Parathyroid adenoma (tissue), 2 donors: ENCODE measurements at regions not wholly inside any gene's neighbourhood (a gene's known extent, or its start where the extent isn't known, plus 50 kb on each side); places are given as distances from the start of the nearest gene placed in this dataset.

Source experiments
- H2AFZ ChIP-seq: fragments of 300-600 bp; sonication (generic); one replicate; pipeline ENCODE4 v1.7.0; 2017; ENCODE audit warnings: antibody characterized with exemption, mild to moderate bottlenecking
- H3K27ac ChIP-seq: fragments of 300-600 bp; sonication (generic); one replicate; pipeline ENCODE4 v1.7.0; 2017
- H3K27me3 ChIP-seq: fragments of 300-600 bp; sonication (generic); one replicate; pipeline ENCODE4 v1.7.0; 2017; ENCODE audit warnings: low read length; ENCODE audit not compliant: control insufficient read depth, insufficient read depth
- H3K36me3 ChIP-seq: fragments of 300-600 bp; sonication (generic); one replicate; pipeline ENCODE4 v1.7.0; 2017; ENCODE audit warnings: low read length; ENCODE audit not compliant: control insufficient read depth, insufficient read depth
- H3K4me1 ChIP-seq: fragments of 300-600 bp; sonication (generic); one replicate; pipeline ENCODE4 v1.7.0; 2017; ENCODE audit warnings: control low read depth
- H3K4me2 ChIP-seq: fragments of 300-600 bp; sonication (generic); one replicate; pipeline ENCODE4 v1.7.0; 2017; ENCODE audit warnings: low read length
- H3K4me3 ChIP-seq: fragments of 300-600 bp; sonication (generic); one replicate; pipeline ENCODE4 v1.7.0; 2017; ENCODE audit warnings: low read depth, low read length
- H3K79me2 ChIP-seq: fragments of 300-600 bp; sonication (generic); one replicate; pipeline ENCODE4 v1.7.0; 2017; ENCODE audit warnings: control low read depth
- H3K9ac ChIP-seq: fragments of 300-600 bp; sonication (generic); one replicate; pipeline ENCODE4 v1.7.0; 2017; ENCODE audit warnings: mild to moderate bottlenecking
- H3K9me3 ChIP-seq: fragments of 300-600 bp; sonication (generic); one replicate; pipeline ENCODE4 v1.7.0; 2017; ENCODE audit warnings: low read length; ENCODE audit not compliant: control insufficient read depth
- CTCF ChIP-seq: fragments of 300-600 bp; sonication (generic); IDR thresholded peaks from one replicate; pipeline ENCODE4 v1.7.0; 2017; ENCODE audit warnings: antibody characterized with exemption, mild to moderate bottlenecking
- donor health status: primary hyperparathyroidism.

DNA sequence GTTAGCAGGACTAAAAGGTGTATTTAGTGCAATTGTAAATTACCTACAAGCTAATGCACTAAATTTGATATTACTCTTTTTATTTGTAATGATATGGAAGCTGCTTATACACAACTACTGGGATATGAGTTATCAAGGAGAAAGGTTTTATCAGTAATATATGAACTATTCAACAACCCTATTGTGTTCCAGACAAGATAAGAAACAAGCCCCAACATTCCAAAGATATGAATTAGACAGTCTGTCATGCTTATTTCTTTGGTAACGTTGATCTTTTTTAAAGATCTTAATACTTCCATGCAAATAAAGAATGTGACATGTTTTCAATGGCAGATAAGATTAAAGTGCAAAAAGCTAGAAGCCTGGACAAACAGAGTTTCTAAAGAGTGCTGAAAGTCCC is 314.0 kb upstream of the THBS1 start:
- Histone ChIP-seq H2AFZ (no peak overlapping the region), H3K4me2 (no peak overlapping the region), H3K4me1 (no peaks in the 10 kb centered on the region), H3K4me3 (no peak overlapping the region), H3K9ac (no peak overlapping the region), H3K27ac (no peak overlapping the region), H3K79me2 (no peaks in the 10 kb centered on the region), H3K9me3 (no peaks in the 10 kb centered on the region), H3K36me3 (no peaks in the 10 kb centered on the region), H3K27me3 (no peaks in the 10 kb centered on the region)
- TF ChIP-seq CTCF, result no peak

- no peaks in the 10 kb centered on the region for H3K27me3 ChIP-seq
- no peak overlapping the region for H3K4me3 ChIP-seq
- H3K4me1 ChIP-seq, result no peaks in the 10 kb centered on the region
- H2AFZ ChIP-seq, result no peak overlapping the region
- H3K79me2 ChIP-seq, result no peaks in the 10 kb centered on the region
- H3K9ac ChIP-seq, result no peak overlapping the region
- H3K36me3 ChIP-seq, result no peaks in the 10 kb centered on the region
- TF ChIP-seq CTCF, result no peak
- H3K4me2 ChIP-seq, result no peak overlapping the region
- no peaks in the 10 kb centered on the region for H3K9me3 ChIP-seq
- H3K27ac ChIP-seq, result no peak overlapping the region
Measured at GRCh38 chr15:39267685-39268084, 313.2 kb upstream of the THBS1 start.

GRCh38 chr15:39269352-39269751 is 311.5 kb upstream of the THBS1 start:
- H3K4me2 ChIP-seq, result no peak overlapping the region
- no peaks in the 10 kb centered on the region for H3K27me3 ChIP-seq
- H3K36me3 ChIP-seq, result no peaks in the 10 kb centered on the region
- no peaks in the 10 kb centered on the region for H3K79me2 ChIP-seq
- no peak overlapping the region for H2AFZ ChIP-seq
- TF ChIP-seq CTCF, result no peak
- H3K4me1 ChIP-seq, result no peaks in the 10 kb centered on the region
- H3K9me3 ChIP-seq, result no peaks in the 10 kb centered on the region
- no peak overlapping the region for H3K27ac ChIP-seq
- no peak overlapping the region for H3K9ac ChIP-seq
- no peak overlapping the region for H3K4me3 ChIP-seq

- H3K9ac ChIP-seq, result no peak overlapping the region
- no peaks in the 10 kb centered on the region for H3K36me3 ChIP-seq
- TF ChIP-seq CTCF, result no peak
Measured at GRCh38 chr15:39269821-39270220, 311.1 kb upstream of the THBS1 start.

GRCh38 chr15:39270221-39270855 is 310.5 kb upstream of the THBS1 start:
- no peak overlapping the region for H3K4me3 ChIP-seq
- no peak for TF ChIP-seq CTCF
- no peak overlapping the region for H2AFZ ChIP-seq
- H3K36me3 ChIP-seq, result no peaks in the 10 kb centered on the region
- H3K27me3 ChIP-seq, result no peaks in the 10 kb centered on the region
- H3K9ac ChIP-seq, result no peak overlapping the region
- H3K79me2 ChIP-seq, result no peaks in the 10 kb centered on the region
- H3K9me3 ChIP-seq, result no peaks in the 10 kb centered on the region
- H3K27ac ChIP-seq, result no peak overlapping the region
- H3K4me1 ChIP-seq, result no peaks in the 10 kb centered on the region
- H3K4me2 ChIP-seq, result no peak overlapping the region

More at GRCh38 chr15:39269821-39270220, 311.1 kb upstream of the THBS1 start:
- no peaks in the 10 kb centered on the region for H3K79me2 ChIP-seq
- no peaks in the 10 kb centered on the region for H3K4me1 ChIP-seq
- H3K4me2 ChIP-seq, result no peak overlapping the region
- H3K9me3 ChIP-seq, result no peaks in the 10 kb centered on the region
- H2AFZ ChIP-seq, result no peak overlapping the region
- H3K4me3 ChIP-seq, result no peak overlapping the region
- no peaks in the 10 kb centered on the region for H3K27me3 ChIP-seq
- H3K27ac ChIP-seq, result no peak overlapping the region
